ENCODE measurements at regions not wholly inside any gene's neighbourhood (a gene's known extent, or its start where the extent isn't known, plus 50 kb on each side); places are given as distances from the start of the nearest gene placed in this dataset.
A peak's percentile ranks its signal among the peaks of the same experiment; 100 is the strongest.

DNA sequence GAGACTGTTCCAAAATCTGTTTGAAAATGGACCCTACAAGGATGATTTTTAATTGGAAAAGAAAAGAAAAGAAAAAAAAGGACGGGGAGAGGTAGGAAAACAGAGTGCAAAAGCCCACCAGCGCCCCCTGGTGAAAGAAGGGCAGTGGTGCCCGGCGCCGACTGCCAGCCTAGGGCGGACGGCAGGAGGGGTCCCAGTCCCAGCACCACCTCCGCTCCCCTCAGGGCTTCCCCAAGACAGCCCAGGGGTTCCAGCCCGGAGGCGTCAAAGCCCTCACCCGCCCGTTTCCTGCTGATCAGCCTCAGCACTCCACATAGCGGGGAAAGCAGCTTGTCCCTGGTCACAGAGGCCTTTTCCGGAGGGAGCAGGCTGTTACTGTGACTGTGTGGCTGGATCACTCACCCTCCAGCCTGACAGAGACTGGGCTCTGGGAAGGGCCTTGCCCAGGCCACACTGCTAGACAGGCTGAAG, 213.9 kb downstream of the TFCP2L1 start:
- DNase-seq (ENCODE audit: low read depth): no peak
- POLR2A ChIA-PET: no interaction called here
- no peak overlapping the region for H3K4me3 ChIP-seq (ENCODE audit: low read depth, low read length)

DNA sequence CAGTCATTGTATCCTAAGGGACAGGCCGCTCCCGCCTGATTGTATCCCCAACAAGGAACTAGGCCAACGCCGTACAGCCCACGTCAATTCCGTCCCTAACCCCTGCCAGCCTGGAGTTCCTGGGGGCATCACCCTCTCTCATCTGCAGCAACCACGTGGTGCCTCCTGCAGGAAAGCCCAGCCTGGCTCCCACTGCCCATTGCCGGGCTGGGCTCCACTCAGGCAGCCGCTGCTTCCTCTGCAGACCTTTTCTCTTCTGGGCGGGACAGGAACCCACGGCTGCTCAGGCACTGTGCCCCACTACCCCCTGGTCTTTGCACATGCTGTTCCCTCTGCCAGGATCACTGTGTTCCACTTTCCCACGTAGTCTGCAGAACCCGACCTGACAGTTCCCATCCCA, 212.2 kb downstream of the TFCP2L1 start:
- CTCF ChIA-PET: interaction anchor here (0.6 to 3.2 kb wide), 3 partner anchors 161 to 1698 kb away, joined by 3 to 91 read pairs (median 4); no protein-coding TSS in a partner anchor

More for the DNA sequence above, 213.9 kb downstream of the TFCP2L1 start:
- Histone ChIP-seq H3K36me3 (ENCODE audit: control insufficient read depth, insufficient read depth, low read length) (no peaks in the 10 kb centered on the region), H3K27me3 (ENCODE audit: control insufficient read depth, insufficient read depth, low read length) (peaks cover 2% of the 10 kb centered on the region; the same call in 1 of the 2 replicates)
- CTCF ChIA-PET: interaction anchor here (0.6 to 3.2 kb wide), 36 partner anchors 9 to 780 kb away, joined by 3 to 91 read pairs (median 4); partner anchors contain the start of gene GLI2
- TF ChIP-seq, protein P1, sequence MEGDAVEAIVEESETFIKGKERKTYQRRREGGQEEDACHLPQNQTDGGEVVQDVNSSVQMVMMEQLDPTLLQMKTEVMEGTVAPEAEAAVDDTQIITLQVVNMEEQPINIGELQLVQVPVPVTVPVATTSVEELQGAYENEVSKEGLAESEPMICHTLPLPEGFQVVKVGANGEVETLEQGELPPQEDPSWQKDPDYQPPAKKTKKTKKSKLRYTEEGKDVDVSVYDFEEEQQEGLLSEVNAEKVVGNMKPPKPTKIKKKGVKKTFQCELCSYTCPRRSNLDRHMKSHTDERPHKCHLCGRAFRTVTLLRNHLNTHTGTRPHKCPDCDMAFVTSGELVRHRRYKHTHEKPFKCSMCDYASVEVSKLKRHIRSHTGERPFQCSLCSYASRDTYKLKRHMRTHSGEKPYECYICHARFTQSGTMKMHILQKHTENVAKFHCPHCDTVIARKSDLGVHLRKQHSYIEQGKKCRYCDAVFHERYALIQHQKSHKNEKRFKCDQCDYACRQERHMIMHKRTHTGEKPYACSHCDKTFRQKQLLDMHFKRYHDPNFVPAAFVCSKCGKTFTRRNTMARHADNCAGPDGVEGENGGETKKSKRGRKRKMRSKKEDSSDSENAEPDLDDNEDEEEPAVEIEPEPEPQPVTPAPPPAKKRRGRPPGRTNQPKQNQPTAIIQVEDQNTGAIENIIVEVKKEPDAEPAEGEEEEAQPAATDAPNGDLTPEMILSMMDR (IDR thresholded peaks at IDR 0.05; ENCODE audit: insufficient read depth, low read depth, low read length): peak; percentile 94

DNA sequence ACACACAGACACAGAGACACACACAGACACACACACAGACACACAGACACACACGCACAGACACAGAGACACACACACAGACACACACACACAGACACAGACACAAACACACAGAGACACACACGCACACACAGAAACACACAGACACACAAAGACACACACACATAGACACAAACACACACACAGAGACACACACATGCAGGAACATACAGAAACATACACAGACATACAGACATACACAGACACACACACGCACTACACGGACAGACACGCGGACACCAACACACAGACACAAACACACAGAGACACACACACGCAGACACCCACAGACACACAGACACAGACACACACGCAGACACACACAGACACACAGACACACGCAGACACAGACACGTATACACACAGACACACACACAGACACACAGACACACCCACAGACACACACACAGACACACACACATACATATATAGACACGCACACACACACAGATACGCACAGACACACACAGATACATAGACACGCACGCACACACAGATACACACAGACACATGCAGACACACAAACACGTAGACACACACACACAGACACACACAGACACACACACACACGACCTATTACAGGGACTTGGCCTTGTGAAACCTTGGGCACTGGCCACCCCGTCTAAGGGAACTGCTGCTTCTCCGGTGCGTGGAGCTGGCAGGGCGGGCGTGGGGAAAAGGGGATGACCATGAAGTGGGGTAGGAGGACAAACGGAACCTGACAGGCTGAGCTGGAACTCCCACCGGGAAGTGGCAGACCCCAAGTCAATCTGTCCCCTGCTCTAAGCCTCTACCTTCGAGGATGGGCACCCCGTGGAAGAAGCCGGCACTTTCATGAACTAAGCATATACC, 211.4 kb downstream of the TFCP2L1 start:
- POLR2A ChIA-PET: interaction anchor here (0.6 kb wide), 1 partner anchor 1117 kb away, joined by 3 read pairs; no protein-coding TSS in a partner anchor
- TF ChIP-seq, protein P1 (IDR thresholded peaks at IDR 0.05; ENCODE audit: insufficient read depth, low read depth, low read length): no peak
- CTCF ChIA-PET: interaction anchor here (0.6 to 15.8 kb wide), 7 partner anchors 13 to 1525 kb away, joined by 3 to 446 read pairs (median 4); no protein-coding TSS in a partner anchor

More for the DNA sequence above, 212.2 kb downstream of the TFCP2L1 start:
- no peak for DNase-seq (ENCODE audit: low read depth)
- H3K4me3 ChIP-seq (ENCODE audit: low read depth, low read length): no peak overlapping the region
- POLR2A ChIA-PET: no interaction called here
- TF ChIP-seq, protein P1 (IDR thresholded peaks at IDR 0.05; ENCODE audit: insufficient read depth, low read depth, low read length): no peak
- peaks cover 4% of the 10 kb centered on the region; the same call in 1 of the 2 replicates for H3K27me3 ChIP-seq (ENCODE audit: control insufficient read depth, insufficient read depth, low read length)
- no peaks in the 10 kb centered on the region for H3K36me3 ChIP-seq (ENCODE audit: control insufficient read depth, insufficient read depth, low read length)

DNA sequence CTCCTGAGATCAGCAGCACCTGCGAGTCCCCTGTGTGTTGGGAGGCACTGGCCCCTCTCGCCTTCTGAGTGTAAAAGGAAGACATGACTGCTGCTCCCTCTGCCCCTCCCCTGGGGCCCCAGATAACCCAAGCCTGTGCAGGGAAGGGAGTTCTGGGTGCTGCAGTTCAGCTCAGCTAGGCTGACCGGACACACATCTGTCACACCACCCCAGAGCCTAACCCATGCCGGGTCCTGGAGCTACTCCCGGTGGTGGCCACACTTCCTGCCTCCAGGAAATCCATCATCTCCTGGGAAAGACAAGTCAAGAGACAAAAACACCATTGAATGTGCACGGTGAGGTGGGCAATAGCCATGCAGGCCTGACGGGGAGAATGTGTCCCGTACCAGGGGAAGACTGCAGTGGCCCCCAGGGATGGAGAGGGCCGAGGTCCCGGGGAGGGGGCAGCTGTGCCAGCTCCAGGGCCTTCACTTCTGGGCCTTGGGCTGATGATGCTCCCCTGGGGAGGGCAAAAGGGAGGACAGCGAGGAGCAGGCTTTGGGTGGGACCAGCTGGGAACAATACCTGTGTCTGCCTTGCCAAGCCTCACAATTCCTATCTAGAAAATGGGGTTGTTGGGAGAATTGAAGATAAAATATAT, 210.6 kb downstream of the TFCP2L1 start:
- Histone ChIP-seq H3K27me3 (ENCODE audit: control insufficient read depth, insufficient read depth, low read length) (peaks cover 1% of the 10 kb centered on the region; the same call in 1 of the 2 replicates), H3K36me3 (ENCODE audit: control insufficient read depth, insufficient read depth, low read length) (no peaks in the 10 kb centered on the region), H3K4me3 (ENCODE audit: low read depth, low read length) (no peak overlapping the region)
- DNase-seq (ENCODE audit: low read depth): no peak
- TF ChIP-seq, protein P1 (IDR thresholded peaks at IDR 0.05; ENCODE audit: insufficient read depth, low read depth, low read length): no peak
- ChIA-PET POLR2A (interaction anchor here (0.5 to 1.2 kb wide), 4 partner anchors 115 to 1118 kb away, joined by 3 to 4 read pairs (median 4); partner anchors contain the start of gene RNU4ATAC), CTCF (interaction anchor here (0.6 to 16.0 kb wide), 10 partner anchors 12 to 1526 kb away, joined by 3 to 446 read pairs (median 4); no protein-coding TSS in a partner anchor)

More for the DNA sequence above, 211.4 kb downstream of the TFCP2L1 start:
- Histone ChIP-seq H3K4me3 (ENCODE audit: low read depth, low read length) (no peak overlapping the region), H3K27me3 (ENCODE audit: control insufficient read depth, insufficient read depth, low read length) (peaks cover 2% of the 10 kb centered on the region; the same call in 1 of the 2 replicates), H3K36me3 (ENCODE audit: control insufficient read depth, insufficient read depth, low read length) (no peaks in the 10 kb centered on the region)
- no peak for DNase-seq (ENCODE audit: low read depth)

Data from BJ (cell line).